ENCODE measurements at regions not wholly inside any gene's neighbourhood (a gene's known extent, or its start where the extent isn't known, plus 50 kb on each side); places are given as distances from the start of the nearest gene placed in this dataset.

GRCh38 chr5:107272954-107273353, 397.8 kb downstream of the EFNA5 start:
- TF ChIP-seq EZH2phosphoT487 (IDR thresholded peaks at IDR 0.05; ENCODE audit: low read depth) (no peak), CTCF (IDR thresholded peaks at IDR 0.05; ENCODE audit: low read depth, low read length) (no peak)
- Histone ChIP-seq H3K4me2 (ENCODE audit: low read length) (no peak overlapping the region), H3K9ac (ENCODE audit: low read length) (no peak overlapping the region), H3K79me2 (ENCODE audit: low read length) (no peaks in the 10 kb centered on the region), H4K20me1 (ENCODE audit: insufficient read depth, low read length) (no peaks in the 10 kb centered on the region), H3K4me1 (ENCODE audit: low read length) (no peaks in the 10 kb centered on the region), H2AFZ (ENCODE audit: low read depth, low read length) (no peak overlapping the region), H3K4me3 (ENCODE audit: low read length) (no peak overlapping the region), H3K27me3 (ENCODE audit: low read depth, low read length) (no peaks in the 10 kb centered on the region), H3K9me3 (ENCODE audit: insufficient read depth, low read length) (no peaks in the 10 kb centered on the region), H3K27ac (ENCODE audit: low read length) (no peak overlapping the region), H3K36me3 (replicated peaks; ENCODE audit: low read depth, low read length) (no peaks in the 10 kb centered on the region)

- Histone ChIP-seq H3K4me1 (ENCODE audit: low read length) (no peaks in the 10 kb centered on the region), H3K4me3 (ENCODE audit: low read length) (no peak overlapping the region), H3K9ac (ENCODE audit: low read length) (no peak overlapping the region), H2AFZ (ENCODE audit: low read depth, low read length) (no peak overlapping the region), H3K9me3 (ENCODE audit: insufficient read depth, low read length) (no peaks in the 10 kb centered on the region), H3K79me2 (ENCODE audit: low read length) (no peaks in the 10 kb centered on the region), H3K27ac (ENCODE audit: low read length) (no peak overlapping the region), H4K20me1 (ENCODE audit: insufficient read depth, low read length) (no peaks in the 10 kb centered on the region), H3K4me2 (ENCODE audit: low read length) (no peak overlapping the region), H3K27me3 (ENCODE audit: low read depth, low read length) (no peaks in the 10 kb centered on the region), H3K36me3 (replicated peaks; ENCODE audit: low read depth, low read length) (no peaks in the 10 kb centered on the region)
- TF ChIP-seq CTCF (IDR thresholded peaks at IDR 0.05; ENCODE audit: low read depth, low read length), result no peak
- TF ChIP-seq EZH2phosphoT487 (IDR thresholded peaks at IDR 0.05; ENCODE audit: low read depth), result no peak
These were observed 398.2 kb downstream of the EFNA5 start for GRCh38 chr5:107272509-107272908.

GRCh38 chr5:107271682-107272350, 398.9 kb downstream of the EFNA5 start:
- TF ChIP-seq EZH2phosphoT487 (IDR thresholded peaks at IDR 0.05; ENCODE audit: low read depth), result no peak
- TF ChIP-seq CTCF (IDR thresholded peaks at IDR 0.05; ENCODE audit: low read depth, low read length), result no peak
- no peaks in the 10 kb centered on the region for H4K20me1 ChIP-seq (ENCODE audit: insufficient read depth, low read length)
- no peak overlapping the region for H2AFZ ChIP-seq (ENCODE audit: low read depth, low read length)
- H3K4me1 ChIP-seq (ENCODE audit: low read length), result no peaks in the 10 kb centered on the region
- H3K9me3 ChIP-seq (ENCODE audit: insufficient read depth, low read length), result no peaks in the 10 kb centered on the region
- no peak overlapping the region for H3K27ac ChIP-seq (ENCODE audit: low read length)
- H3K79me2 ChIP-seq (ENCODE audit: low read length), result no peaks in the 10 kb centered on the region
- H3K9ac ChIP-seq (ENCODE audit: low read length), result no peak overlapping the region
- H3K4me2 ChIP-seq (ENCODE audit: low read length), result no peak overlapping the region
- no peaks in the 10 kb centered on the region for H3K36me3 ChIP-seq (replicated peaks; ENCODE audit: low read depth, low read length)
- H3K27me3 ChIP-seq (ENCODE audit: low read depth, low read length), result no peaks in the 10 kb centered on the region
- H3K4me3 ChIP-seq (ENCODE audit: low read length), result no peak overlapping the region

GRCh38 chr5:107270561-107270960, 400.2 kb downstream of the EFNA5 start:
- Histone ChIP-seq H3K27me3 (ENCODE audit: low read depth, low read length) (no peaks in the 10 kb centered on the region), H3K4me1 (ENCODE audit: low read length) (no peaks in the 10 kb centered on the region), H2AFZ (ENCODE audit: low read depth, low read length) (no peak overlapping the region), H3K9me3 (ENCODE audit: insufficient read depth, low read length) (no peaks in the 10 kb centered on the region), H3K36me3 (replicated peaks; ENCODE audit: low read depth, low read length) (no peaks in the 10 kb centered on the region), H3K27ac (ENCODE audit: low read length) (no peak overlapping the region), H3K79me2 (ENCODE audit: low read length) (no peaks in the 10 kb centered on the region), H3K4me3 (ENCODE audit: low read length) (no peak overlapping the region), H3K4me2 (ENCODE audit: low read length) (no peak overlapping the region), H3K9ac (ENCODE audit: low read length) (no peak overlapping the region), H4K20me1 (ENCODE audit: insufficient read depth, low read length) (no peaks in the 10 kb centered on the region)
- TF ChIP-seq EZH2phosphoT487 (IDR thresholded peaks at IDR 0.05; ENCODE audit: low read depth) (no peak), CTCF (IDR thresholded peaks at IDR 0.05; ENCODE audit: low read depth, low read length) (no peak)
